IPS DF 6.9 (cell line): ENCODE measurements at regions not wholly inside any gene's neighbourhood (a gene's known extent, or its start where the extent isn't known, plus 50 kb on each side); places are given as distances from the start of the nearest gene placed in this dataset.
A peak's percentile ranks its signal among the peaks of the same experiment; 100 is the strongest.
"Not testable (repeated sequence)": the region's sequence is repeated elsewhere in the genome, so short reads cannot be mapped to it uniquely, and the experiment has no call there.

ENCODE experiments used
- DNase-seq: peaks from one replicate; pipeline ENCODE4 v3.0.0-alpha.2; 2013; ENCODE audit warnings: low read depth, low spot score
- H3K27ac ChIP-seq: one replicate; pipeline ENCODE4 v1.5.1; 2013; ENCODE audit warnings: low read length, control low read depth
- H3K27me3 ChIP-seq: 2 replicates; pipeline ENCODE4 v1.6.1; 2013; ENCODE audit warnings: mild to moderate bottlenecking, low read length; ENCODE audit not compliant: control insufficient read depth, insufficient read depth
- H3K36me3 ChIP-seq: 2 replicates; pipeline ENCODE4 v1.6.1; 2013; ENCODE audit warnings: low read length; ENCODE audit not compliant: control insufficient read depth, insufficient read depth
- H3K4me1 ChIP-seq: 2 replicates; pipeline ENCODE4 v1.6.1; 2013; ENCODE audit warnings: low read length; ENCODE audit not compliant: control insufficient read depth, insufficient read depth
- H3K4me3 ChIP-seq: 2 replicates; pipeline ENCODE4 v1.5.1; 2013; ENCODE audit warnings: mild to moderate bottlenecking, low read length
- H3K9me3 ChIP-seq: 2 replicates; pipeline ENCODE4 v1.6.1; 2013; ENCODE audit warnings: low read length, inconsistent platforms; ENCODE audit not compliant: control insufficient read depth, insufficient read depth
- WGBS: extraction: QIAGEN DNeasy Blood & Tissue Kit; methylation state at CpG from one replicate; pipeline ENCODE4 v1.1.7; 2013; ENCODE audit warnings: mixed read lengths, missing lambda C conversion rate; ENCODE audit not compliant: insufficient read length, insufficient coverage; 5-methylcytosine and 5-hydroxymethylcytosine counted together

- WGBS, result no CpG with 5 or more reads among the region's 2 CpGs
Observed at GRCh38 chr3:107224026-107224596, 153.1 kb upstream of the CCDC54 start.

DNA sequence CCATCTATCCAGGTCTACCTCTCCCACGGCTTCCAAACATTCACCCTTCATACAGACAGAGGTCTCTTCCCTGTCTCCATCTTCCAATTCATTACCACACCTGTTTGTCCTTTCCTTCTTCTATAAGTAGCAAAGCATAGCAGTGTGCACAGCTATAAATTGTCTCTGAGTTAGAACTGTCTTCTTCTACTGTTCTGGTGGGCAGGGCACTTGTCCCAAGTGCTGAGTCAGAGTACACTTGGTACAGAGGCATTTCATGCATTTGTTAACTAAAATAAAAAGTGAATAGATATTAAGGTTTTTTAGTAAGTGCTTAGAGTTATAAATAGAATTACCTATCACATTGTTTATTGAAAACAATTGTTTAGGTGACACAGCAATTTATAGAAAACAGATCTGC lies 150.1 kb upstream of the CCDC54 start:
- no peaks in the 10 kb centered on the region for H3K36me3 ChIP-seq
- no CpG with 5 or more reads among the region's 1 CpG for WGBS
- H3K9me3 ChIP-seq, result no peaks in the 10 kb centered on the region
- H3K27ac ChIP-seq, result no peak overlapping the region
- no peaks in the 10 kb centered on the region for H3K27me3 ChIP-seq
- H3K4me3 ChIP-seq, result no peak overlapping the region
- no peaks in the 10 kb centered on the region for H3K4me1 ChIP-seq
- no peak for DNase-seq

More at GRCh38 chr3:107224026-107224596, 153.1 kb upstream of the CCDC54 start:
- no peak overlapping the region for H3K27ac ChIP-seq
- DNase-seq, result no peak
- H3K4me3 ChIP-seq, result no peak overlapping the region
- H3K27me3 ChIP-seq, result no peaks in the 10 kb centered on the region
- H3K4me1 ChIP-seq, result no peaks in the 10 kb centered on the region
- no peaks in the 10 kb centered on the region for H3K36me3 ChIP-seq
- no peaks in the 10 kb centered on the region for H3K9me3 ChIP-seq

GRCh38 chr3:107233877-107234276 lies 143.4 kb upstream of the CCDC54 start:
- not testable (repeated sequence) for H3K27me3 ChIP-seq, DNase-seq, H3K4me1 ChIP-seq, H3K9me3 ChIP-seq, H3K4me3 ChIP-seq, H3K27ac ChIP-seq, H3K36me3 ChIP-seq
- no CpG with 5 or more reads among the region's 4 CpGs for WGBS

- Histone ChIP-seq H3K36me3 (no peaks in the 10 kb centered on the region), H3K27me3 (no peaks in the 10 kb centered on the region), H3K4me1 (no peaks in the 10 kb centered on the region), H3K27ac (no peak overlapping the region), H3K9me3 (no peaks in the 10 kb centered on the region), H3K4me3 (no peak overlapping the region)
- no CpG with 5 or more reads among the region's 13 CpGs for WGBS
- DNase-seq, result no peak
Observed at GRCh38 chr3:107235193-107235927, 141.9 kb upstream of the CCDC54 start.

GRCh38 chr3:107235928-107236315 lies 141.3 kb upstream of the CCDC54 start:
- H3K27me3 ChIP-seq, result no peaks in the 10 kb centered on the region
- no CpG with 5 or more reads among the region's 5 CpGs for WGBS
- DNase-seq, result peak; percentile 37
- H3K9me3 ChIP-seq, result no peaks in the 10 kb centered on the region
- no peaks in the 10 kb centered on the region for H3K4me1 ChIP-seq
- no peaks in the 10 kb centered on the region for H3K36me3 ChIP-seq
- H3K4me3 ChIP-seq, result no peak overlapping the region
- no peak overlapping the region for H3K27ac ChIP-seq

- Histone ChIP-seq H3K27ac (no peak overlapping the region), H3K27me3 (no peaks in the 10 kb centered on the region), H3K4me3 (no peak overlapping the region), H3K9me3 (no peaks in the 10 kb centered on the region), H3K4me1 (no peaks in the 10 kb centered on the region), H3K36me3 (no peaks in the 10 kb centered on the region)
- no CpG with 5 or more reads among the region's 4 CpGs for WGBS
- no peak for DNase-seq
Observed at GRCh38 chr3:107236655-107237337, 140.4 kb upstream of the CCDC54 start.

GRCh38 chr3:107238787-107239186 lies 138.5 kb upstream of the CCDC54 start:
- Histone ChIP-seq H3K36me3 (no peaks in the 10 kb centered on the region), H3K4me1 (no peaks in the 10 kb centered on the region), H3K27ac (no peak overlapping the region), H3K9me3 (no peaks in the 10 kb centered on the region), H3K27me3 (no peaks in the 10 kb centered on the region), H3K4me3 (no peak overlapping the region)
- WGBS, result no CpG with 5 or more reads among the region's 2 CpGs
- DNase-seq, result no peak

GRCh38 chr3:107239703-107240102 lies 137.5 kb upstream of the CCDC54 start:
- H3K9me3 ChIP-seq, result no peaks in the 10 kb centered on the region
- no peaks in the 10 kb centered on the region for H3K4me1 ChIP-seq
- no peak overlapping the region; the same call in 1 of the 2 replicates for H3K4me3 ChIP-seq
- no peak overlapping the region for H3K27ac ChIP-seq
- H3K27me3 ChIP-seq, result no peaks in the 10 kb centered on the region
- no peaks in the 10 kb centered on the region for H3K36me3 ChIP-seq
- WGBS, result no CpG with 5 or more reads among the region's 4 CpGs
- no peak for DNase-seq

GRCh38 chr3:107240183-107241091 lies 136.8 kb upstream of the CCDC54 start:
- H3K27ac ChIP-seq, result no peak overlapping the region

GRCh38 chr3:107241217-107241616 lies 136.0 kb upstream of the CCDC54 start:
- Histone ChIP-seq H3K4me3 (peak overlapping the region; percentile 54; the same call in 1 of the 2 replicates), H3K27ac (no peak overlapping the region), H3K9me3 (no peaks in the 10 kb centered on the region), H3K27me3 (no peaks in the 10 kb centered on the region), H3K4me1 (no peaks in the 10 kb centered on the region), H3K36me3 (no peaks in the 10 kb centered on the region)
- no CpG with 5 or more reads among the region's 7 CpGs for WGBS
- no peak for DNase-seq

More at GRCh38 chr3:107240183-107241091, 136.8 kb upstream of the CCDC54 start:
- H3K9me3 ChIP-seq, result no peaks in the 10 kb centered on the region
- H3K36me3 ChIP-seq, result no peaks in the 10 kb centered on the region
- H3K27me3 ChIP-seq, result no peaks in the 10 kb centered on the region
- DNase-seq, result no peak
- H3K4me3 ChIP-seq, result peak overlapping the region; percentile 54
- no peaks in the 10 kb centered on the region for H3K4me1 ChIP-seq
- no CpG with 5 or more reads among the region's 59 CpGs for WGBS
